K562 (cell line): ENCODE measurements at regions not wholly inside any gene's neighbourhood (a gene's known extent, or its start where the extent isn't known, plus 50 kb on each side); places are given as distances from the start of the nearest gene placed in this dataset.
A peak's percentile ranks its signal among the peaks of the same experiment; 100 is the strongest.

Source experiments
- ATAC-seq: fragments of 200-7000 bp; cut with Tn5 transposase; 3 replicates; pipeline ENCODE4 v1.9.1; 2020; ENCODE audit warnings: moderate library complexity
- BruUV-seq: library from RNA; stranded (reverse); fragments of 400-500 nt; replicated peaks from 2 replicates; lab custom pipeline; 2021; lab: Mats Ljungman, UMichigan
- CTCF ChIA-PET: fragments of 300-600 bp; formaldehyde crosslinking; extraction: SDS; loops from one replicate; lab custom pipeline; 2021; ENCODE audit warnings: low intra/inter-chr PET ratio; lab: Yijun Ruan, JAX
- POLR2A ChIA-PET: fragments of 300-600, 350-650 bp; sonication (Branson Sonifier 250); formaldehyde crosslinking; extraction: SDS; loops from one replicate; lab custom pipeline; 2021; ENCODE audit warnings: antibody characterized with exemption, inconsistent platforms; lab: Yijun Ruan, JAX
- DNase-seq, 4 experiments: peaks; one replicate each; pipeline versions ENCODE4 v3.0.0 to v3.0.0-alpha.2; 2011 to 2018; ENCODE audit warnings: low spot score in 3 of 4, mixed read lengths in 3 of 4; ENCODE audit errors: extremely low read depth in 1 of 4
- FAIRE-seq: peaks from 2 replicates; lab custom pipeline; 2011; peaks lifted over from hg19 to GRCh38; lab: Jason Lieb, UNC
- H2AFZ ChIP-seq: 2 replicates; pipeline ENCODE4 v1.6.0; 2011; ENCODE audit warnings: low read depth, low read length, control low read depth, inconsistent platforms
- H3K27ac ChIP-seq: fragments of 200-600 bp; 3 replicates; pipeline ENCODE4 v1.8.0; 2011; ENCODE audit warnings: low read depth, mild to moderate bottlenecking, control low read depth, inconsistent platforms, low read length, moderate library complexity, mixed read lengths; ENCODE audit errors: extremely low read depth
- H3K27me3 ChIP-seq, 2 experiments: fragments of 300-600 bp in 1 of 2; 2 replicates in 1 of 2; 3 replicates in 1 of 2; pipeline versions ENCODE4 v1.6.0 to v1.8.0; 2011; ENCODE audit warnings: inconsistent platforms in 2 of 2, low read length in 2 of 2, mild to moderate bottlenecking in 1 of 2, mixed read lengths in 1 of 2, moderate library complexity in 1 of 2; ENCODE audit not compliant: control insufficient read depth in 2 of 2, insufficient read depth in 2 of 2
- H3K36me3 ChIP-seq: fragments of 300-600 bp; 3 replicates; pipeline ENCODE4 v1.8.0; 2011; ENCODE audit warnings: mild to moderate bottlenecking, low read length, inconsistent platforms; ENCODE audit not compliant: control insufficient read depth, insufficient read depth
- H3K4me1 ChIP-seq, 2 experiments: fragments of 200-600 bp in 1 of 2; replicated peaks in 1 of 2; 2 replicates in 1 of 2; 3 replicates in 1 of 2; pipeline versions ENCODE4 v1.5.1 to v1.8.0; 2011; ENCODE audit warnings: inconsistent platforms in 2 of 2, low read length in 2 of 2, mild to moderate bottlenecking in 1 of 2, mixed read lengths in 1 of 2, moderate library complexity in 1 of 2; ENCODE audit not compliant: control insufficient read depth in 2 of 2, insufficient read depth in 2 of 2
- H3K4me2 ChIP-seq: 2 replicates; pipeline ENCODE4 v1.6.1; 2011; ENCODE audit warnings: low read length, control low read depth, inconsistent platforms, mixed read lengths; ENCODE audit not compliant: insufficient read depth
- H3K4me3 ChIP-seq: fragments of 200-600 bp; sonication (generic), shearing (Covaris generic); 2 replicates; pipeline ENCODE4 v1.5.1; 2016; ENCODE audit warnings: control low read depth, inconsistent platforms
- H3K79me2 ChIP-seq: fragments of 200-600 bp; 3 replicates; pipeline ENCODE4 v1.8.0; 2011; ENCODE audit warnings: low read length, inconsistent platforms; ENCODE audit not compliant: control insufficient read depth, insufficient read depth
- H3K9ac ChIP-seq, 2 experiments: 2 replicates each; pipeline versions ENCODE4 v1.6.0 to v1.6.1; 2011; ENCODE audit warnings: low read depth in 2 of 2, low read length in 2 of 2, control low read depth in 1 of 2, inconsistent platforms in 1 of 2, mild to moderate bottlenecking in 1 of 2, mixed read lengths in 1 of 2; ENCODE audit not compliant: insufficient read depth in 1 of 2
- H3K9me1 ChIP-seq: one replicate; pipeline ENCODE4 v1.6.0; 2011; ENCODE audit warnings: inconsistent platforms, mild to moderate bottlenecking, low read length, moderate library complexity; ENCODE audit not compliant: control insufficient read depth, insufficient read depth
- H3K9me3 ChIP-seq: replicated peaks from 2 replicates; pipeline ENCODE4 v1.5.1; 2011; ENCODE audit warnings: low read depth, low read length, inconsistent platforms; ENCODE audit not compliant: control insufficient read depth, insufficient read depth
- H4K20me1 ChIP-seq: replicated peaks from 2 replicates; pipeline ENCODE4 v1.6.1; 2011; ENCODE audit warnings: low read length, inconsistent platforms, mixed read lengths; ENCODE audit not compliant: control insufficient read depth, insufficient read depth
- ADNP ChIP-seq: fragments of 200-800 bp; sonication (Bioruptor generic); IDR thresholded peaks from 2 replicates; pipeline ENCODE4 v1.6.1; 2016; ENCODE audit warnings: missing genetic modification characterization, missing compliant biosample characterization
- BCOR ChIP-seq: fragments of 450-650 bp; IDR thresholded peaks from 2 replicates; pipeline ENCODE4 v1.6.1; 2016
- DDX20 ChIP-seq: fragments of 450-650 bp; IDR thresholded peaks from 2 replicates; pipeline ENCODE4 v1.6.1; 2016; ENCODE audit warnings: missing genetic modification characterization, low read depth, mild to moderate bottlenecking, missing compliant biosample characterization, moderate library complexity
- ELK3 ChIP-seq: fragments of 450-650 bp; formaldehyde crosslinking; IDR thresholded peaks from 2 replicates; pipeline ENCODE4 v1.4.0; 2020; ENCODE audit warnings: mild to moderate bottlenecking
- HDAC2 ChIP-seq: fragments of 450-650 bp; IDR thresholded peaks from 2 replicates; pipeline ENCODE4 v1.6.1; 2016; ENCODE audit warnings: mild to moderate bottlenecking
- HMGN3 ChIP-seq: IDR thresholded peaks from 2 replicates; pipeline ENCODE4 v1.6.1; 2011; ENCODE audit warnings: borderline replicate concordance, low read depth, mild to moderate bottlenecking, mixed read lengths, low read length; ENCODE audit not compliant: insufficient read length; ENCODE audit errors: extremely low read depth
- LARP7 ChIP-seq: fragments of 450-650 bp; IDR thresholded peaks from 2 replicates; pipeline ENCODE4 v1.6.1; 2016
- MTA2 ChIP-seq: fragments of 450-650 bp; IDR thresholded peaks from 2 replicates; pipeline ENCODE4 v1.6.1; 2016; ENCODE audit warnings: low read depth
- PHF21A ChIP-seq: fragments of 450-650 bp; IDR thresholded peaks from 2 replicates; pipeline ENCODE4 v1.6.1; 2017; ENCODE audit warnings: low read depth, borderline replicate concordance
- RBM25 ChIP-seq: fragments of 200-400 bp; formaldehyde crosslinking; IDR thresholded peaks from 2 replicates; pipeline ENCODE4 v1.6.1; 2018; ENCODE audit warnings: low read length, low read depth, moderate library complexity; ENCODE audit not compliant: severe bottlenecking
- RCOR1 ChIP-seq, 2 experiments: IDR thresholded peaks; 2 replicates each; pipeline ENCODE4 v1.6.1; 2012; ENCODE audit warnings: low read depth in 2 of 2, low read length in 2 of 2, borderline replicate concordance in 1 of 2, improper control_type of control experiment in 1 of 2
- ZNF143 ChIP-seq: sonication (generic); formaldehyde crosslinking; IDR thresholded peaks from 2 replicates; pipeline ENCODE4 v1.9.0; 2022; ENCODE audit warnings: mild to moderate bottlenecking, missing genetic modification reagents
- ZNF24 ChIP-seq: fragments of 450-650 bp; IDR thresholded peaks from 2 replicates; pipeline ENCODE4 v1.6.1; 2016
- ZNF449 ChIP-seq: fragments of 250-450 bp; sonication (Bioruptor Pico); IDR thresholded peaks from 2 replicates; pipeline ENCODE4 v1.8.0; 2022; ENCODE audit warnings: moderate library complexity, mild to moderate bottlenecking, inconsistent platforms
- ZNF512 ChIP-seq: IDR thresholded peaks from 2 replicates; pipeline ENCODE4 v1.6.1; 2016; ENCODE audit warnings: missing genetic modification characterization, missing compliant biosample characterization
- ZNF584 ChIP-seq: fragments of 200-800 bp; sonication (Bioruptor generic); IDR thresholded peaks from 2 replicates; pipeline ENCODE4 v1.6.1; 2016; ENCODE audit warnings: low read depth, mild to moderate bottlenecking, missing genetic modification characterization, missing compliant biosample characterization
- WGBS: fragments of 100-300 bp; shearing (Covaris generic); methylation state at CpG from one replicate; pipeline ENCODE4 v1.1.6; 2016; ENCODE audit warnings: low coverage, mixed read lengths; ENCODE audit not compliant: insufficient coverage; ENCODE audit errors: missing lambda C conversion rate; 5-methylcytosine and 5-hydroxymethylcytosine counted together
- in situ Hi-C: fragments of 300-500 bp; cut with MboI; formaldehyde crosslinking; loops from 4 replicates; pipeline ENCODE4 v1.15.0; 2018; ENCODE audit warnings: inconsistent platforms, mixed read lengths
- intact Hi-C: fragments of 100-400 bp; cut with micrococcal nuclease; formaldehyde crosslinking; loops from 2 replicates; pipeline ENCODE4 v1.14.2; 2022

GRCh38 chr1:47617381-47618221 is 179.8 kb downstream of the FOXD2 start:
- in situ Hi-C loops = no loop called here
- FAIRE-seq = no peak
- no peak for DNase-seq
- Histone ChIP-seq H3K27ac (no peak overlapping the region), H3K9me3 (no peaks in the 10 kb centered on the region), H3K36me3 (no peaks in the 10 kb centered on the region), H4K20me1 (no peaks in the 10 kb centered on the region), H3K27me3 (peaks cover 2 to 21% of the 10 kb centered on the region in 2 experiments; a peak in 1 of 5 replicates), H3K79me2 (no peaks in the 10 kb centered on the region), H2AFZ (no peak overlapping the region), H3K9ac (no peak overlapping the region), H3K4me1 (no peaks in the 10 kb centered on the region), H3K9me1 (no peaks in the 10 kb centered on the region), H3K4me3 (no peak overlapping the region), H3K4me2 (no peak overlapping the region)
- WGBS = 0% methylated on average over 6 of the region's 6 CpGs
- ChIA-PET CTCF (no interaction called here), POLR2A (no interaction called here)
- intact Hi-C loops = loop anchor here (5.0 kb wide), 1 partner anchor 165 kb away; no protein-coding TSS in a partner anchor
- no peak for ATAC-seq
- TF ChIP-seq LARP7 (no peak), RBM25 (peak; percentile 85), ZNF584 (CRISPR knock-in tag) (no peak), BCOR (peak; percentile 48; the same call in 1 of the 2 replicates), ZNF24 (peak; percentile 69), DDX20 (tag) (no peak), PHF21A (no peak), ZNF143 (no peak), ELK3 (CRISPR knock-in tag) (no peak), RCOR1 (IDR thresholded peaks at IDR 0.05; ENCODE audit: borderline replicate concordance in 1 of 2, low read depth in 2 of 2, low read length in 2 of 2) (no peak), MTA2 (no peak), ZNF449 (CRISPR knock-in tag) (no peak), ZNF512 (tag) (no peak), HDAC2 (no peak), HMGN3 (no peak), ADNP (peak; percentile 69)
- BruUV-seq = no TSS peak
